Esophagus muscularis mucosa (tissue), 4 donors: ENCODE measurements at regions not wholly inside any gene's neighbourhood (a gene's known extent, or its start where the extent isn't known, plus 50 kb on each side); places are given as distances from the start of the nearest gene placed in this dataset.

Experiments
- DNase-seq: peaks from one replicate; pipeline ENCODE4 v3.0.0-alpha.2; 2017; ENCODE audit errors: extremely low spot score
- H3K27ac ChIP-seq, 4 donors: fragments of 200-600 bp; sonication (generic); replicated peaks in 1 of 4; 1 replicate in 3 of 4; 2 replicates in 1 of 4; pipeline ENCODE4 v1.5.1; 2016 to 2019; ENCODE audit warnings: mild to moderate bottlenecking in 1 of 4
- H3K27me3 ChIP-seq, 4 donors: fragments of 200-600 bp; sonication (generic); one replicate each; pipeline versions ENCODE4 v1.5.1 to v1.6.0; 2016 to 2019
- H3K36me3 ChIP-seq, 4 donors: fragments of 200-600 bp; sonication (generic); one replicate each; pipeline ENCODE4 v1.5.1; 2016 to 2019
- H3K4me1 ChIP-seq, 4 donors: fragments of 200-600 bp; sonication (generic); one replicate each; pipeline ENCODE4 v1.5.1; 2016 to 2019
- H3K4me3 ChIP-seq, 4 donors: fragments of 200-600 bp; sonication (generic); 1 replicate in 2 of 4; 2 replicates in 2 of 4; pipeline ENCODE4 v1.5.1; 2016 to 2019; ENCODE audit warnings: mild to moderate bottlenecking in 4 of 4, moderate library complexity in 1 of 4
- H3K9me3 ChIP-seq, 4 donors: fragments of 200-600 bp; sonication (generic); 1 replicate in 3 of 4; 2 replicates in 1 of 4; pipeline ENCODE4 v1.5.1; 2016 to 2019
- EP300 ChIP-seq: sonication (generic); formaldehyde crosslinking; IDR thresholded peaks from one replicate; pipeline ENCODE4 v1.6.1; 2017; ENCODE audit warnings: antibody characterized with exemption
- POLR2A ChIP-seq: fragments of 450-650 bp; IDR thresholded peaks from one replicate; pipeline ENCODE4 v1.6.1; 2017; ENCODE audit warnings: antibody characterized with exemption, moderate library complexity, mild to moderate bottlenecking, low read depth
- POLR2AphosphoS5 ChIP-seq, 2 donors: sonication (generic); formaldehyde crosslinking; IDR thresholded peaks; one replicate each; pipeline ENCODE4 v1.6.1; 2017; ENCODE audit warnings: antibody characterized with exemption in 2 of 2
- WGBS: methylation state at CpG from one replicate; pipeline ENCODE4 v1.1.5; 2018; 5-methylcytosine and 5-hydroxymethylcytosine counted together
- intact Hi-C: fragments of 100-400 bp; cut with DNase I; formaldehyde crosslinking; loops from one replicate; pipeline ENCODE4 v1.15.1; 2023
- TF ChIP-seq, protein P1 (sequence below), 3 experiments: fragments of 200-600 bp in 2 of 3; fragments of 450-650 bp in 1 of 3; sonication (generic) in 2 of 3; IDR thresholded peaks; one replicate each; pipeline ENCODE4 v1.5.1; 2017 to 2019; ENCODE audit warnings: antibody characterized with exemption in 3 of 3, mild to moderate bottlenecking in 2 of 3, moderate library complexity in 1 of 3

- Histone ChIP-seq H3K27me3 (no peaks in the 10 kb centered on the region), H3K36me3 (no peaks in the 10 kb centered on the region), H3K27ac (no peak overlapping the region), H3K4me1 (no peaks in the 10 kb centered on the region), H3K4me3 (no peak overlapping the region), H3K9me3 (no peaks in the 10 kb centered on the region)
- 80% methylated on average over 10 of the region's 10 CpGs for WGBS
- DNase-seq = no peak
- intact Hi-C loops = no loop called here
- TF ChIP-seq POLR2A = no peak
- TF ChIP-seq EP300 = no peak
- TF ChIP-seq POLR2AphosphoS5 (IDR thresholded peaks at IDR 0.05) = no peak
- TF ChIP-seq, protein P1, sequence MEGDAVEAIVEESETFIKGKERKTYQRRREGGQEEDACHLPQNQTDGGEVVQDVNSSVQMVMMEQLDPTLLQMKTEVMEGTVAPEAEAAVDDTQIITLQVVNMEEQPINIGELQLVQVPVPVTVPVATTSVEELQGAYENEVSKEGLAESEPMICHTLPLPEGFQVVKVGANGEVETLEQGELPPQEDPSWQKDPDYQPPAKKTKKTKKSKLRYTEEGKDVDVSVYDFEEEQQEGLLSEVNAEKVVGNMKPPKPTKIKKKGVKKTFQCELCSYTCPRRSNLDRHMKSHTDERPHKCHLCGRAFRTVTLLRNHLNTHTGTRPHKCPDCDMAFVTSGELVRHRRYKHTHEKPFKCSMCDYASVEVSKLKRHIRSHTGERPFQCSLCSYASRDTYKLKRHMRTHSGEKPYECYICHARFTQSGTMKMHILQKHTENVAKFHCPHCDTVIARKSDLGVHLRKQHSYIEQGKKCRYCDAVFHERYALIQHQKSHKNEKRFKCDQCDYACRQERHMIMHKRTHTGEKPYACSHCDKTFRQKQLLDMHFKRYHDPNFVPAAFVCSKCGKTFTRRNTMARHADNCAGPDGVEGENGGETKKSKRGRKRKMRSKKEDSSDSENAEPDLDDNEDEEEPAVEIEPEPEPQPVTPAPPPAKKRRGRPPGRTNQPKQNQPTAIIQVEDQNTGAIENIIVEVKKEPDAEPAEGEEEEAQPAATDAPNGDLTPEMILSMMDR (IDR thresholded peaks at IDR 0.05) = no peak
Measured at GRCh38 chr1:58258082-58258481, 288.4 kb downstream of the OMA1 start.

DNA sequence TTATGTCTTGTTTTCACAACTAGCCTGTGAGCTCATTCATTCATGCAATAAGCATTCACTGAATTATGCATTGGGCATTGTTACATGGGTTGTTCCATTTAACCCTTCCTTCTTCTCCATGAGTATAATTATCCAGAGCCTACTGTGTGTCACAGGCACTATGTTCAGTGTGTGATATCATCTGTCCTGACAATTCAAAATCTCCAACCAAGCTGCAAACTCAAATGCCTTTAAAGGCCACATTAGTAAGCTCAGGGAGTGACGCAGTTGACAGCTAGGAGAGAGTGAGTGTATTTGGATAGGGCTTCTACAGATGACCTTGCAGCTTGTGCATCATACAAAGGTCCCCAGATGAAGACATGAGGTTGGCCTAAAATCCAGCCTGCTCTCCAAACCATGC lies 289.5 kb downstream of the OMA1 start:
- no peak for DNase-seq
- H3K27ac ChIP-seq = no peak overlapping the region
- 89% methylated on average over 1 of the region's 1 CpG for WGBS
- intact Hi-C loops = no loop called here
- H3K4me1 ChIP-seq = no peaks in the 10 kb centered on the region
- TF ChIP-seq EP300 (no peak), POLR2A (no peak), POLR2AphosphoS5 (IDR thresholded peaks at IDR 0.05) (no peak)
- TF ChIP-seq, protein P1 (IDR thresholded peaks at IDR 0.05) = no peak
- no peaks in the 10 kb centered on the region for H3K36me3 ChIP-seq
- H3K27me3 ChIP-seq = no peaks in the 10 kb centered on the region
- no peak overlapping the region for H3K4me3 ChIP-seq
- no peaks in the 10 kb centered on the region for H3K9me3 ChIP-seq

- H3K4me1 ChIP-seq = no peaks in the 10 kb centered on the region
- no peaks in the 10 kb centered on the region for H3K9me3 ChIP-seq
- no peak for DNase-seq
- no peak overlapping the region for H3K4me3 ChIP-seq
- H3K27me3 ChIP-seq = no peaks in the 10 kb centered on the region
- no peak overlapping the region for H3K27ac ChIP-seq
- TF ChIP-seq EP300 (no peak), POLR2AphosphoS5 (IDR thresholded peaks at IDR 0.05) (no peak), POLR2A (no peak)
- TF ChIP-seq, protein P1 (IDR thresholded peaks at IDR 0.05) = no peak
- 65% methylated on average over 3 of the region's 3 CpGs for WGBS
- intact Hi-C loops = no loop called here
- no peaks in the 10 kb centered on the region for H3K36me3 ChIP-seq
Measured at GRCh38 chr1:58256546-58256945, 290.0 kb downstream of the OMA1 start.

DNA sequence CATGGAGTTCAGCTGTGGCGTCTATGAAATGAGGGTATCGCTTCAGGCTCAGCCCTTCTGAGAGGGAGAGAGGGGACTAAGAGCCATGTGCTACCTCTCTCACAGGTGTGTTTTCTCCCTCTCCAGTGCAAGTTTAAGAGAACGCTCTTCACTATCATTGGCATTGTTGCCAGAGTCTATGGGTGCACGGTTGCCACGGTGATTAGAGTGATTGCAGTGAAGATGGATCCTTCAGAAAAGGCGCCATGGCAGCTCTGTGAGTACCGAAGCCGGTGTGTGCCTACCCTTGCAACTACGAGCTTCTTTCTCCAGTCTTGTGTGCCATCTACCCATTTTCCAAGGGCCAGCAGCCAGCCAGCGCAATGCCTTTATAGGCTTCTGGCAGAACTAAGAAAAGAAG lies 290.5 kb downstream of the OMA1 start:
- no peak overlapping the region for H3K4me3 ChIP-seq
- no peaks in the 10 kb centered on the region for H3K36me3 ChIP-seq
- TF ChIP-seq, protein P1 (IDR thresholded peaks at IDR 0.05) = no peak
- TF ChIP-seq POLR2AphosphoS5 (IDR thresholded peaks at IDR 0.05) = no peak
- TF ChIP-seq POLR2A = no peak
- no peak for TF ChIP-seq EP300
- no peaks in the 10 kb centered on the region for H3K4me1 ChIP-seq
- H3K9me3 ChIP-seq = no peaks in the 10 kb centered on the region
- WGBS = 95% methylated on average over 10 of the region's 10 CpGs
- DNase-seq = no peak
- intact Hi-C loops = no loop called here
- H3K27me3 ChIP-seq = no peaks in the 10 kb centered on the region
- H3K27ac ChIP-seq = no peak overlapping the region

GRCh38 chr1:58255192-58255591 lies 291.3 kb downstream of the OMA1 start:
- DNase-seq = no peak
- no peaks in the 10 kb centered on the region for H3K36me3 ChIP-seq
- H3K27ac ChIP-seq = no peak overlapping the region
- WGBS = 78% methylated on average over 4 of the region's 4 CpGs
- no peaks in the 10 kb centered on the region for H3K9me3 ChIP-seq
- TF ChIP-seq EP300 (no peak), POLR2AphosphoS5 (IDR thresholded peaks at IDR 0.05) (no peak), POLR2A (no peak)
- TF ChIP-seq, protein P1 (IDR thresholded peaks at IDR 0.05) = no peak
- H3K27me3 ChIP-seq = peaks cover 0 to 4% (median 0%) of the 10 kb centered on the region in 4 donors
- H3K4me3 ChIP-seq = no peak overlapping the region
- peaks cover 3 to 5% (median 4%) of the 10 kb centered on the region in 4 donors for H3K4me1 ChIP-seq
- intact Hi-C loops = no loop called here
